ENCODE measurements at regions not wholly inside any gene's neighbourhood (a gene's known extent, or its start where the extent isn't known, plus 50 kb on each side); places are given as distances from the start of the nearest gene placed in this dataset.

DNA sequence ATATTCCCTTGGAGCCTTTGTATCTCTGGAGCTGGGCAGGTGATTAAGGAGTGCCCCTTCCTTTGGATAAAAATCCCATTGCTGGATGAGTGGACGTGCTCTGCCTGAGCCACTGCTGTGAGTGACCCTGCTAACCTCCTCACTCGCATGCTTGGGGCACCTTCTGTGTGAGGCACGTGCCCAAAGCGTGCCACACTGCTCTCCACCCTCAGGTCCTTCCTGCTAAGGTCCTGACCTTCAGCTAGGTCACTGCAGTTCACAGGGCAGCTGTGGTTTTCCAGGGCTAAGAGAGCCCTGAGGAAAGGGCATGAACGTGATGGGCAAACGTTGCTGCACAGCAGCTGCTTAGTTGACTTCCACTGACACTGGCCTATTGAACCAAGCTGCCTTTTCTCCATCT, 204.4 kb upstream of the COBL start:
- DNase-seq (ENCODE audit: low read depth), result no peak

GRCh38 chr7:51518646-51519045, 202.0 kb upstream of the COBL start:
- no peak for DNase-seq (ENCODE audit: low read depth)

DNA sequence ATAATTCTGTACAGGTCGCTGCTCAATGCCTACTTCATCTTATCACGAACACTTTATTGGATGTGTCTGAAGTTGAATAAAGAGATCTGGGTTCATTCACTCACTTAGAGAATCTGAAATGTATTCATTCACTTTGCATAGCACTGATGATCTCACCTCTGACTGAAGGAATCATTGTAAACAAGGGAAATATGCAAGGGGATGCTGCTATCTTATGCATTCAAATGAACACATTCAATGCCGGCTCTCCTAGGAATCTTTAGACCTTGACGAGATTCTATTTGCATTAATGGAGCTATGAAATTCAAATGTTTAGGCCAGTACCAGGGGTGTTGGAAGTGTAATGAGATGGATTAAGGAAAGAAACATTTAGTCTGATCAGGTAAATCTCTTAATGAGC, 200.6 kb upstream of the COBL start:
- no peak for DNase-seq (ENCODE audit: low read depth)

GRCh38 chr7:51501620-51502019, 185.0 kb upstream of the COBL start:
- no peak for DNase-seq (ENCODE audit: low read depth)

DNA sequence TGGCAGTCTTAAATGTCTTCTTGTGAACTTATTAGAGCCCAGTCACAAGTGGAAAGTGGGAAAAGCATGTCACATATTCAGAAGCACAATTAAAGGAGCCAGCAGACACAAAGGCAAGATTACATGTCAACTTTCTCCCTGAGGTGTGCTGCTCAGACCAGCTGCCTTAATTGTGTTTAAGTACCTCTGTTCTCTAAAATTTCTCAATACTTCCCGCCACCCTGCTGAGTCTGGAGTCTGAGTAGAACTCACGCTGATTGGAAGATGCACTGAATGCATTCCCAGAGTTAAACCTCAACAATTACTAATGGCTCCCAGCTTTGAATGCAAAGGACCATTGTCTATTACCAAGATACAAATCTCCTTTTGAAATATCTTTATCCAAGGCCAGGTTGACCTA, 166.4 kb upstream of the COBL start:
- DNase-seq (ENCODE audit: low read depth), result no peak

GRCh38 chr7:51481421-51481820, 164.8 kb upstream of the COBL start:
- DNase-seq (ENCODE audit: low read depth), result no peak

DNA sequence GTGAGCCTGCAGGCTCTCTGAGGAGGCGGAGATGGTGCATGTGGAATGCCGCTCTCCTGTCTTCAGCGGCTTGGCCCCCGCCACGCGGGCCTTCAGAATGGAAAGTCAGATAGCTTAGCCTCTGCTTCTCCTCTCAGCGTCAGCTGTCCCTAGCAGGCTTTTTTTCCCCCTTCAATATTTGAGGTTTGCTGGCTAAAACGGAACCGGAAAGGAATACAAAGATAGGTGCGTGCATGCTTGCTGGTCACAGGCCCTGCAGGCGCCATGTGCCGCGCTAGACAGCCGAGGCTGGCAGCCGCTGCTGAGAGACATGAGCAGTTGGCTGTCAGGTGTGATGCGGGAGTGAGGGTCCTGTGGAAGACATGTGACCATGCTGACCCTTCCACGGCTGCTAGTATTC, 161.2 kb upstream of the COBL start:
- no peak for DNase-seq (ENCODE audit: low read depth)

GRCh38 chr7:51477323-51477722, 160.7 kb upstream of the COBL start:
- DNase-seq (ENCODE audit: low read depth), result no peak

GRCh38 chr7:51476026-51476425, 159.4 kb upstream of the COBL start:
- DNase-seq (ENCODE audit: low read depth), result no peak

DNA sequence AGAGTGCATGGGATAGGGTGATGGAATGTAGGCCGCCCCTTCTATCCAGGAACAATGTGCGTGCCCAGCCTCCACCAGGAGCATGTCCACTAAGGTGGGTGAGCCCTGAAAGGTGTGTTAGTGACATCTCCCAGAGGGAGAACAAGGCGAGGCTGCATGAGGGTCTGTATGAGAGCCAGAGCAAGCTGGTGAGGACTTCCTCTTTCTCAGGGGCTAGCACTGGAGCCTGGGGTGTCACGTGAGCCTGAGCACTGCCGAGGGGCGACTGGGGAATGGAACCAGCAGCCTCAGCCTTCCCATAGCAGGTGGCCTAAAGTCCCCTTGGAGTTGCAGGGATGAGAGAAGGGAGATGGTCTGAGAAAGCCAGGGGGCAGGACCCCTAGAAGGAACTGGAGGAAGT, 156.3 kb upstream of the COBL start:
- no peak for DNase-seq (ENCODE audit: low read depth)

DNA sequence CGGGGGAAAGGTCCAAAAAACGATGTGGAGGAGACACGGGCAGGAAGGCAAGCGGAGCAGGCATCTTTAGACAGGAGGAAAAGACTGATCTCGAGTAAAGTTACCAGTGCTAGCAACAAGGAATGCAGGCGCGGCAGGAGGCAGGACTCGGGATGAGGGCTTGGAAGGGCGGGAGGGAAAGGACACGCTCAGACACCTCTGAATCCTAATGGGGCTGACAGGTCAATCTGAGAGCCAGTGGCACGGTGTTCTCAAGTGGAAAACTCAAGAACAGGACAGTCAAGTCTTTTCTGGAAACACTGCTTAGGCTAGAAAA, 155.3 kb upstream of the COBL start:
- DNase-seq (ENCODE audit: low read depth), result no peak

DNA sequence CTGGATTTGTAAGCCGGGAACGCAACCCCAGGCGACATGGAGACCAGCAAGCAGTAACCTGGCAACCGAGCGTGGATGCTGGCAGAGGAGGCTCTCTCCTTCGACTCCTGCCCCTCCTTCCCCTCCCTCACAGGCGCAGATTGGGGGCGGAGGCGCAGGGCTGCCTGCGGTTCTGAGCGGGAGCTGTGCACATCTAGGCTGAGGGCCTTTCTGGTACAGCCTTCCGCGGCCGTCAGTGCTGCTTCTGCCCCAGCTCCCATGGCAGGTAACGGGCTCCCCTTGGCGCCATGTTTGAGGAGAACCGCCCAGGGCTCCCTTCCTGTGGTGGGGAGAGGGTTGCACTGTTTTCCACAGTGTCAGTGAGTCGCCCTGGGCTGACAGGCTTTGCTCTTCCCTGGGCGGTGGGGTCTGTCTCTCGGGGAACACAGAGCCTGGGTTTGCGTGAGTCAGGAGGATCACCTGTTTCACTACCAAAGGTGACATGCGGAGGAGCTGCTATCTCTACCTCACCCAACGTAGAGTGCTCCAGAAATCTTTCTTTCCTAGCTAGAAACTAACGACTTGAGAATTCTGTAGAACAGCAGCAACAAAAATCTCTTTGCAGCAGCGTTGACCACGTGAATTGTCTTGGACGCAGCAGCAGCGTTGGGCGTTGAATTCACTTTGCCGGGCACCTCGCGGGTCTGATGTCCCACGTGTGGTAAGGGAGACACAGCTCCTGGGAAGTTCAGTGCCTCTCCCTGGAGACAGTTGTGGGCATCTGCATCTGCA, 154.8 kb upstream of the COBL start:
- no peak for DNase-seq (ENCODE audit: low read depth)

- no peak for DNase-seq (ENCODE audit: low read depth)
Observed at GRCh38 chr7:51467384-51468017, 150.9 kb upstream of the COBL start.

DNA sequence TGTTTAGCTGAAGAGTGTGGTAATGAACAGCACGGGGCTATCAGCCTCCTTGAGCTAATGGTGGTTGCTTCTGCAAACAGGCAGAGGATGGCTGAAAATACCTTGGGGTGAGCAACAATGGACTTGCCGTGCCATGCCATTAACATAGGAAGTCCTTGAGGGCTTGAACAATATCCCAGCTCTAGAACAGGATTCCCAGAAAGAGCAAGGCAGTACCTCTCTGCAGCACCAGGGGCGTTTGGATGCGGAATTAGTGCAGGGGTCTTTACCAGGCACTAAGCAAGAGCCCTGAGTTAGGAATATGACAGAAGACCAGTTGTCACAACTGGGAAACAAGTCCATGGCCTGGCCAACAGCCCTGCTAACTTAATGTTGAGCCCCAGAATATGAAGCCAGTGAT, 143.2 kb upstream of the COBL start:
- DNase-seq (ENCODE audit: low read depth), result no peak

DNA sequence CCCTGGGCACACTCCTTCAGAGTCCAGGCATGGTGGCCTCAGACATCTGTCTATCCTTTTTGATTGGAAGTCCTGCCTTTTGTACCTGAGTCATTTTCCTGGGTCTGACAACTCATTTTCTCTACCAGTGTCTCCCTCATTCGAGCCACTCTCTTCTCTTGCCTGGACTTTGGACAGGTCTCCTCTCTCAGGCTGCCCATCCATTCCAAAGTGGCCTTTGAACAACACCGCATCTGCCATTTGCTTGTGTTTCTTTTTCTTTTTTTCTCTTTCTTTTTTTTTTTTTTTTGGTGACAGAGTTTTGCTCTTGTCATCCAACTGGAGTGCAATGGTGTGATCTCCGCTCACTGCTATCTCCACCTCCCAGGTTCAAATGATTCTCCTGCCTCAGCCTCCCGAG, 142.1 kb upstream of the COBL start:
- no peak for DNase-seq (ENCODE audit: low read depth)

- no peak for DNase-seq (ENCODE audit: low read depth)
Observed at GRCh38 chr7:51457079-51457478, 140.5 kb upstream of the COBL start.

GRCh38 chr7:51456431-51457060, 139.9 kb upstream of the COBL start:
- DNase-seq (ENCODE audit: low read depth), result no peak

DNA sequence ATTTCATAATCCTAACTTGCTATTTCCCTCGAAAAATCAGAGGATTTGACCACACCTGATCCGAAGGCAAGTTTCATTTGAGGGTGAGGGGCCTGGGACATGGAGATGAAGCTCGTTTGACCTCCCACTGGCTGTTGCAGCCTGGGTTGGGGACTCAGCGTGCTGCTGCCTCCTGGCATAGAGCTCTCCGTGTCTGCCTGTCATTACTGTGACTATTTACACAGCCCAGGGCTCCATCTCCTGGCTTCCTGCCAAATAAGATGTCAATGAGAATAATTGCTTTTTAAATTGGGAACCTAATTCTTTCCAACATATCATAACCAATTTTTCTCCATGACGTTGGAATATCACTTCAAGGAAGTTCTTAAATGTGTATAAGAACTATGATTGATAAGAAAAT, 139.3 kb upstream of the COBL start:
- DNase-seq (ENCODE audit: low read depth), result no peak

- DNase-seq (ENCODE audit: low read depth), result no peak
Observed at GRCh38 chr7:51455513-51455912, 138.9 kb upstream of the COBL start.

GRCh38 chr7:51455086-51455485, 138.5 kb upstream of the COBL start:
- no peak for DNase-seq (ENCODE audit: low read depth)

DNA sequence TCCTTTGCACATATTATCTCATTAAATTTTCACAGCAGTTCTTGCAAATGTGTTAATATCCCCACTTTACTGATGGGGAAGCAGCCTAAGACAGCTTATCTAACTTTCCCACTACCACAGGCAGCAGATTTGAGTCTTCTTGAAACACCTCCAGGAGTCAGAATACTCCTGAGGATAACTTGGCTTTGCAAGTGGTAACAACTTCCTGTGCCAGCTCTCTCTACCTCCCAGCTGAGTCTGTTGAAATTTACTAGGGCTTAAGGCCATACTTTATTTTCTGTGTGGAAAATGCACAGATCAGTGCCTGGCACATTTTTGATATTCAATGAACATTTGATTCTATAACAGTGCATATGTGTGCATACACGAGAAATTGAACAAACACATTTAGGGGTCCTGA, 136.1 kb upstream of the COBL start:
- no peak for DNase-seq (ENCODE audit: low read depth)

DNA sequence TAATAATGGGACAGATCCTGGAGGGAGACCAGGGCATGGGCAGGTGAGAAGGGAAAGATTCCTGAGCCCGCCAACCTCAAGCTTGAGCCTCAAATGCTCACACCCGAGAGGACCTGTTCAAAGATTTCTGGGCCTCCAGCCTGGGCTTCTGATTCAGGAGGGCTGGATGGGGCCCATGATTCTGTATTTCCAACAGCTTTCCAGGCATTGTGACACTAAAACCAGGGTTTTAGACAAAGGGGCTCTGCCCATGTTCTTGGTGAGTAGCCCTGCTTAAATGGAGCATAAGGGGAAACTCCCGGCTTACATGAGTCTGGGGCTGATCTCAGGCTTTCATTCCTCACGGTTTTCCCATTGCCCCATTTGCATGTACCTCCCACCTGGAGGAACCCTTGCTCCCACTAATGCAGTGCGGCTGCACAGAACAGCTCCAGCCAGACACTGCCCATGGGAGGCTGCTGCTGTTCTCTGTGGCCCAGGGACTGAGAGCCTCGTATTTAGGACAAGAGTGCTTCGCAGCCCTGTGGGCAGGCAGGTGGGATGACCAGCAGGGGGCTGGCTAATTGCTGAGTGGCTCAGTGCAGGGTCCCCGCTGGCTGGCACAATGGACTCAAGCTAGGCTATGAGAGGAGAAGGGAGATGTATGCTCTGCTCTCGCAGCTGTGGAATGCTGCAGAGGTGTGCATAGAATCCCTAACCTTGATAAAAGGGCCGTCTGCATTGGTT, 135.3 kb upstream of the COBL start:
- DNase-seq (ENCODE audit: low read depth), result no peak

DNA sequence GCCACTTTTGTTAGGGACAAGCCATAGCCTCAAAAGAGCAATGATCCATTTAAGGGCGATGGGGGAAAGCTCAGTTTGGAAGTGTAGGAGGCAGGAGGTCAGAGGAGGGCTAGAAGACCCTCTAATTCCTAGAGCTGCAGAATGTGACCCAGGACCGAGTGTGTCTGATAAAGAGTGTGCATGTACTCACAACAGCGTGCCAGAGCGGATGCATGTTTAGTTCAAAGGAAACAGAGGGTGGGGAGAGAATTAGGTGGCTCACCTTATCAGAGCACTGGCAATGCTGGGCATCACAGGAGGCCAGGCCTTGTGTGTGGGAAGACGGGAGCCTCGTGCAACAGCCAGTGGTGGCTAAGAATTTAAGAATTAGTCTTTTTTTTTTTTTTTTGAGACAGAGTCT, 133.9 kb upstream of the COBL start:
- DNase-seq (ENCODE audit: low read depth), result no peak

Measured in activated T-cell treated with anti-CD3 and anti-CD28 coated beads for 1 hour (primary cell).